ENCODE measurements at regions not wholly inside any gene's neighbourhood (a gene's known extent, or its start where the extent isn't known, plus 50 kb on each side); places are given as distances from the start of the nearest gene placed in this dataset.
"Not testable (repeated sequence)": the region's sequence is repeated elsewhere in the genome, so short reads cannot be mapped to it uniquely, and the experiment has no call there.

- DNase-seq (ENCODE audit: low spot score) = no peak
Observed at GRCh38 chr14:53670701-53671100, 285.9 kb downstream of the BMP4 start.

GRCh38 chr14:53668897-53669296, 287.7 kb downstream of the BMP4 start:
- no peak for DNase-seq (ENCODE audit: low spot score)

GRCh38 chr14:53663709-53664108, 292.9 kb downstream of the BMP4 start:
- DNase-seq (ENCODE audit: low spot score) = no peak

- no peak for DNase-seq (ENCODE audit: low spot score)
Observed at GRCh38 chr14:53655080-53655785, 301.4 kb downstream of the BMP4 start.

GRCh38 chr14:53652068-53652467, 304.6 kb downstream of the BMP4 start:
- no peak for DNase-seq (ENCODE audit: low spot score)

GRCh38 chr14:53651096-53651740, 305.4 kb downstream of the BMP4 start:
- no peak for DNase-seq (ENCODE audit: low spot score)

GRCh38 chr14:53646925-53647324, 309.7 kb downstream of the BMP4 start:
- DNase-seq (ENCODE audit: low spot score) = no peak

GRCh38 chr14:53640695-53641094, 315.9 kb downstream of the BMP4 start:
- no peak for DNase-seq (ENCODE audit: low spot score)

GRCh38 chr14:53638966-53639365, 317.7 kb downstream of the BMP4 start:
- no peak for DNase-seq (ENCODE audit: low spot score)

GRCh38 chr14:53634793-53635192, 321.8 kb downstream of the BMP4 start:
- no peak for DNase-seq (ENCODE audit: low spot score)

- no peak for DNase-seq (ENCODE audit: low spot score)
Observed at GRCh38 chr14:53630336-53630735, 326.3 kb downstream of the BMP4 start.

GRCh38 chr14:53628732-53629430, 327.7 kb downstream of the BMP4 start:
- no peak for DNase-seq (ENCODE audit: low spot score)

- no peak for DNase-seq (ENCODE audit: low spot score)
Observed at GRCh38 chr14:53628261-53628660, 328.4 kb downstream of the BMP4 start.

- no peak for DNase-seq (ENCODE audit: low spot score)
Observed at GRCh38 chr14:53626761-53627160, 329.9 kb downstream of the BMP4 start.

GRCh38 chr14:53622447-53622846, 334.2 kb downstream of the BMP4 start:
- no peak for DNase-seq (ENCODE audit: low spot score)

- DNase-seq (ENCODE audit: low spot score) = no peak
Observed at GRCh38 chr14:53621921-53622320, 334.7 kb downstream of the BMP4 start.

GRCh38 chr14:53621433-53621832, 335.2 kb downstream of the BMP4 start:
- no peak for DNase-seq (ENCODE audit: low spot score)

- DNase-seq (ENCODE audit: low spot score) = no peak
Observed at GRCh38 chr14:53620890-53621289, 335.7 kb downstream of the BMP4 start.

GRCh38 chr14:53620317-53620716, 336.3 kb downstream of the BMP4 start:
- DNase-seq (ENCODE audit: low spot score) = no peak

GRCh38 chr14:53619691-53620231, 336.9 kb downstream of the BMP4 start:
- DNase-seq (ENCODE audit: low spot score) = no peak

- not testable (repeated sequence) for DNase-seq (ENCODE audit: low spot score)
Observed at GRCh38 chr14:53616536-53616935, 340.1 kb downstream of the BMP4 start.

- DNase-seq (ENCODE audit: low spot score) = no peak
Observed at GRCh38 chr14:53615252-53615651, 341.4 kb downstream of the BMP4 start.
